GM12891 (cell line): ENCODE measurements at regions not wholly inside any gene's neighbourhood (a gene's known extent, or its start where the extent isn't known, plus 50 kb on each side); places are given as distances from the start of the nearest gene placed in this dataset.
"Not testable (repeated sequence)": the region's sequence is repeated elsewhere in the genome, so short reads cannot be mapped to it uniquely, and the experiment has no call there.

Experiments
- DNase-seq: peaks from one replicate; pipeline ENCODE4 v3.0.0; 2011; ENCODE audit warnings: low spot score; ENCODE audit not compliant: insufficient read length
- FAIRE-seq: peaks from 2 replicates; lab custom pipeline; 2011; peaks lifted over from hg19 to GRCh38; lab: Jason Lieb, UNC
- PAX5 ChIP-seq: IDR thresholded peaks from 2 replicates; pipeline ENCODE4 v1.6.1; 2011; ENCODE audit warnings: low read length, moderate library complexity, mild to moderate bottlenecking; ENCODE audit not compliant: insufficient read depth, severe bottlenecking
- POLR2A ChIP-seq: IDR thresholded peaks from 2 replicates; pipeline ENCODE4 v1.6.1; 2011; ENCODE audit warnings: low read depth, low read length, control low read depth
- POLR2AphosphoS5 ChIP-seq: IDR thresholded peaks from 2 replicates; pipeline ENCODE4 v1.6.1; 2011; ENCODE audit warnings: low read depth, low read length, control low read depth
- POU2F2 ChIP-seq: IDR thresholded peaks from 2 replicates; pipeline ENCODE4 v1.6.1; 2011; ENCODE audit warnings: low read depth, mild to moderate bottlenecking, control low read depth, low read length, moderate library complexity
- SPI1 ChIP-seq: IDR thresholded peaks from 2 replicates; pipeline ENCODE4 v1.6.1; 2011; ENCODE audit warnings: low read depth, low read length, control low read depth
- TAF1 ChIP-seq: IDR thresholded peaks from 2 replicates; pipeline ENCODE4 v1.6.1; 2011; ENCODE audit warnings: low read depth, low read length, control low read depth

DNA sequence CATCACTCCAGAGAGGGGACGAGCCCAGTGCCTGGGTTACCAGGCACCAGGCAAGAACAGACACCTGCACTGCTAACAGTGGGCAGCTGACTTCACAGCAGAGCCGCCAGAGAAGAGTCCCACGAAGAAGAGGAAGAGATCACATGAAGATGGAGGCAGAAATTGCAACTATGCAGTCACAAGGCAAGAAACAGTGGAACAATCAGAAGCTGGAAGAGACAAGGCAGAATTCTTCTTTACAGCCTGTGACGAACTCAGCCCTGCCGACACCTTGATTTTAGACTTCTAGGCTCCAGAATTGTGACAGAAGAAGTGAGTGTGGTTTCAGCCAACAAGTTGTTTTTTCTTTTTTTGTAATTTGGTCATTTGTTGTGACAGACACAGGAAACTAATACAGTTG is 59.2 kb downstream of the IL12A start:
- DNase-seq (no peak), FAIRE-seq (no peak)
- TF ChIP-seq TAF1 (no peak), SPI1 (no peak), PAX5 (no peak), POLR2AphosphoS5 (no peak), POU2F2 (no peak), POLR2A (no peak)

DNA sequence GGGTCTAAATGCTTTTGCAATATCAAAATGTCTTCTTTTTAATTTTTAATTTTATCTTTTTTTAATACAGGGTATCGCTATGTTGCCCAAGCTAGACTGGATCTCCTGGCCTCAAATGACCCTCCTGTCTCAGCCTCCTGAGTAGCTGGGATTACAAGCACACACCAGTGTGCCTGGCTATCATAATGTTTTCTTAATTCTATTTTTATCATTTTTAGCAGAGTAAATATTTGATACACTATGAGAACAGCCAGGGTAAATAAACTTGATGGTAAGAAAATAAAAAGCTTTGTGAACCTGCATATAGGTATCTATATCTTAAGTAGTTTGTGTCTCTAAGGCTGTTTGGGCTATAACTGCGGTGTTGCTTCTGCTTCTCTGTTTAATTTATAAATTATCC is 60.4 kb downstream of the IL12A start:
- FAIRE-seq (no peak), DNase-seq (no peak)
- TF ChIP-seq POLR2A: no peak
- TF ChIP-seq POU2F2: no peak
- no peak for TF ChIP-seq TAF1
- no peak for TF ChIP-seq SPI1
- no peak for TF ChIP-seq POLR2AphosphoS5
- no peak for TF ChIP-seq PAX5

DNA sequence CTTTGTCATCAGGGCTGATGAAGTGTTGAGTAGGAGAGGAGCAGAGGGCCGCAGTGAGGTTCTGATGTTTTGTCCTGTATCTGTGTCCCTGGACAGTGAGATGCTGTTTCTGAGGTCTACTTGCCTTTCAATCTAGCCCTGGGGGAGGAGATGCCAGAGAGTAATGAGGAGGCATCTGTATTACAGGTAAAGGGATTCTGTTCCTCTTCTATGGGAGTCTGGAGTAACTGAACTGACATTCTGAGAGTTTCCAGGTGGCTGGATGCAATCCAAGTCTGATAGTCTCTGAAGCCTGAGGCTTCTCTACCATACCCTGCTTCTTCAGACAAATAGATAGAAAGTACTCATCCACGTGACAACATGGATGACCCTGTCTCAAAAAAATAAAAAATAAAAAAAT is 60.9 kb downstream of the IL12A start:
- FAIRE-seq (no peak), DNase-seq (no peak)
- TF ChIP-seq POU2F2 (no peak), POLR2AphosphoS5 (no peak), PAX5 (no peak), POLR2A (no peak), TAF1 (no peak), SPI1 (no peak)

DNA sequence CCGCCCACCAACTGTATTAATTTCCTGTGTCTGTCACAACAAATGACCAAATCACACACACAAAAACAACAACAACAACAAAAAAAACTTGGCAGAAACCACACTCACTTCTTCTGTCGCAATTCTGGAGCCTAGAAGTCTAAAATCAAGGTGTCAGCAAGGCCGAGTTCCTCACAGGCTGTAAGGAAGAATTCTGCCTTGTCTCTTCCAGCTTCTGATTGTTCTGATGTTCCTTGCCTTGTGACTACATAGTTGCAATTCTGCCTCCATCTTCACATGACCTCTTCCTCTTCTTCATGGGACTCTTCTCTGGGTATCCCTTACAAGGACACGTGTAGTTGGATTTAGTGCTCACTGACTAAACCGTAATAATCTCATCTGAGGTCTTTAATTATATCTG is 61.4 kb downstream of the IL12A start:
- FAIRE-seq: no peak
- TF ChIP-seq PAX5 (no peak), TAF1 (no peak), POLR2AphosphoS5 (no peak), POU2F2 (no peak), SPI1 (no peak), POLR2A (no peak)
- DNase-seq: no peak

DNA sequence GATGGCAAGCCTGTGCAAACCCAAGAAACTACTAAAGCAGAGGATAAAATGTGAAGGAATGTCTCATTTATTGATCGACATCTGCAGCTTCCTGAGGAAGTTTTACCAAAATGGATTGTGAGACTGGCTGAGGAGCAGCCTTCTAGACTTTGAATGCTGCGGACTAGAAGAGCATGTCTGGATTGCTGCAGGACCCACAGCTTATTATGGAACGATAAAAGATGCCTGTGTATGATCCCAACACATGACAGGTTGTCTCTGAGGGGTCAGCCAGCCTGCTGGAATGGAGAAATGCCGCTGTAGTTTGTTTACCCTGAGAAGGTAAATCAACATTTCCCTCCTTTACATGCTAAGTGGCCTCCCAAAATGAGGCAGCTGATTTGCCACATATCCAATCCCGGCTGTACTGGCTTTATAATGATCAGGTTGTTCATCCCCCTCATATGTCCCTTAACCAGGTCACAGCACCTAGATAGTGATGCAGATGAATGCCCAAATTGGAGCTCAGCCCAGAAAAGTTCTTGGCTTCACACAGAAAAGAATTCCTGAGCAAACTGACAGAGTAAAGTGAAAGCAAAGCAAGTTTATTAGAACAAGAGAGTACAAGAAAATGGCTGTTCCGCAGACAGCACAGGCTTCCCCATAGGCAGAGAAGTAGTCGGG is 63.9 kb downstream of the IL12A start:
- DNase-seq: no peak
- no peak for TF ChIP-seq SPI1
- TF ChIP-seq POLR2AphosphoS5: no peak
- TF ChIP-seq PAX5: no peak
- no peak for TF ChIP-seq POU2F2
- TF ChIP-seq POLR2A: no peak
- TF ChIP-seq TAF1: no peak
- FAIRE-seq: no peak

DNA sequence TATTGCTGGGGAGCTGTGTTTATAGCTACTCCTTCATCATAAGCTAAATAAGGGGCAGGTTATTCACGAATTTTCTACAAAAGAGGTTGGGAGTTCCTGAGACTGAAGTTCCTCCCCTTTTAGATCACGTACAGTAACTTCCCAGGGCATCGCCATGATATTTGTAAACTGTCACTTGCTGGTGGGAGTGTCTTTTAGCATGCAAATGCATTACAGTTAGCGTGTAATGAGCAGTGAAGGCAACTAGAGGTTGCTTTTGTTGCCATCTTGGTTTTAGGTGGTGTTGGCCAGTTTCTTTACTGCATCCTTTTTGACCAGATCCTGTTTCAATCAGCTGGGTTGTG is 64.4 kb downstream of the IL12A start:
- FAIRE-seq: peak; percentile 38

DNA sequence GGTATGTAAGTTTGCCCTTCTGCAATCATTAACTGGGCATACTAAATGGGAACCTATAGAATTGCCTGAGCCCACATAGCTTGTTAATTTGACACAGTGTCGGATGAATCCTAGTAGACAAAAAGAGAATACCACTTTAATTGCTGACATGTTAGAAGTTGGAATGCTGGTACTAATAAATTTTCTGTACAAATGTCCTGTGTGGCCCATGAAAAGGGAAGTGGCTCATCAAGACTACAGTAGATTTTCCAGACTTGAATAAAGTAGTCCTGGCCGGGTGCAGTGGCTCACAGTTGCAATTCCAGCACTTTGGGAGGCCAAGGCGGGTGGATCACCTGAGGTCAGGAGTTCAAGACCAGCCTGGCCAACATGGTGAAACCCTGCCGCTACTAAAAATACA is 66.2 kb downstream of the IL12A start:
- not testable (repeated sequence) for FAIRE-seq, DNase-seq

More for the DNA sequence above, 64.4 kb downstream of the IL12A start:
- TF ChIP-seq TAF1 (no peak), POLR2A (no peak), POU2F2 (no peak), POLR2AphosphoS5 (no peak), SPI1 (no peak), PAX5 (no peak)
- no peak for DNase-seq

DNA sequence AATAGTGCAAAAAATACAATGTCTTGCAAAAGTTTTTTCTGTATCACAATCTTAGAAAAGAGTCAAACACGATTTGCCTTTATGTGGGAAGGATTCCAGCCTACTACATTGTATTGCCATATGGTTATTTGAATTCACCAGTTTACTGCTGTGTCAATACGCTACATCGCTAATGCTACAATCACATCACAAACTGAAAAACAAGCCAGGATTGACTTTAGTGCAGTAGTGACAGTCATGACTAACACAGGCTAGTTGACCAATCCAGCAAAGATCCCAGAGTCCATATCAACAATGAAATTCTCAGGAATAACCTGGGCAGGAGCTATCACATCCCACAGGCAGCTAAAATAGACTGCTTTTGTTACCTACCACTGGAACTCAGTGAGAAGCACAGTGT is 67.0 kb downstream of the IL12A start:
- FAIRE-seq: no peak
- TF ChIP-seq POU2F2 (no peak), POLR2AphosphoS5 (no peak), TAF1 (no peak), POLR2A (no peak), SPI1 (no peak), PAX5 (no peak)
- no peak for DNase-seq

DNA sequence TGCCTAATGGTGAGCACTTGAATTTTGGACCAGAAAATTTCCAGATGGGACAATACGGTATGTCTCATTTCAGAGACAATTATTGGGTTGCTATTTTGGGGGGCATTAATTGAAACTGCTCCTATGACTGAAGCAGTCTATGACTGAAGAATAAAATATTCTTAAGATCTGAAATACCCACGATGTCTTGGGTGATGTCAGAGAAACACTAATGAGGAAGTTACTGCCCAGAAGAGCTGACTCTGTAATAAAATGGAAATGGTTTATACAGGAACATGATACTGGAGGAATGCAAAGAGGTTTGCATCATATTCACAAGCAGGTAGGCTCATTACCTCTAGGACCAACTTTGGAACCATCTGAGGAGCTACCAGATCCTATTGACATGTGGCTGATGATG is 68.7 kb downstream of the IL12A start:
- no peak for DNase-seq
- no peak for FAIRE-seq
- no peak for TF ChIP-seq PAX5
- no peak for TF ChIP-seq TAF1

DNA sequence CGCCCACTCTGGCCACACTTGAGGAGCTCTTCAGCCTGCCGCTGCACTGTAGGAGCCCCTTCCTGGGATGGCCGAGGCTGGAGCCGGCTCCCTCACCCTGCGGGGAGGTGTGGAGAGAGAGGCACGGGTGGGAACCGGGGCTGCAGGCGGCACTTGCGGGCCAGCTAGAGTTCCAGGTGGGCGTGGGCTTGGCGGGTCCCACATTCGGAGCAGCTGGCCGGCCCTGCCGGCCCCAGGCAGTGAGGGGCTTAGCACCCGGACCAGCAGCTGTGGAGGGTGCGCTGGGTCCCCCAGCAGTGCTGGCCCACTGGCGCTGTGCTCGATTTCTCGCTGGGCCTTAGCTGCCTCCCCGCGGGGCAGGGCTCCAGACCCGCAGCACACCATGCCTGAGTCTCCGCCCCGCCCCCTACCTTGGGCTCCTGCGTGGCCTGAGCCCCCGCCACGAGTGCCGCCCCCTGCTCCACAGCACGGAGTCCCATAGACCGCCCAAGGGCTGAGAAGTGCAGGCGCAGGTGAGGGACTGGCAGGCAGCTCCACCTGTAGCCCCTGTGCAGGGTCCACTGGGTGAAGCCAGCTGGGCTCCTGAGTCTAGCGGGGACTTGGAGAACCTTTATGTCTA is 71.9 kb downstream of the IL12A start:
- TF ChIP-seq TAF1 (no peak), SPI1 (no peak), POLR2A (no peak), PAX5 (no peak), POLR2AphosphoS5 (no peak), POU2F2 (no peak)
- DNase-seq (no peak), FAIRE-seq (no peak)

DNA sequence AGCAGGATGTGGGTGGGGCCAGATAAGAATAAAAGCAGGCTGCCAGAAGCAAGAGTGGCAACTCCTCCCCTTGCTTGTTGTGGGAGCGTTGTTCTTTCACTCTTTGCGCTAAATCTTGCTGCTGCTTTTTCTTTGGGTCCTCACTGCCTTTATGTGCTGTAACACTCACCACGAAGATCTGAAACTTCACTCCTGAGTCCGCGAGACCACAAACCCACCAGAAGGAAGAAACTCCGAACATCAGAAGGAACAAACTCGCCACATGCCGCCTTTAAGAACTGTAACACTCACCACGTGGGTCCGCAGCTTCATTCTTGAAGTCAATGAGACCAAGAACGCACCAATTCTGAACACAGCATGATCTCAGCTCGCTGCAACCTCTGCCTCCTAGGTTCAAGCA is 72.9 kb downstream of the IL12A start:
- no peak for DNase-seq
- FAIRE-seq: no peak
- TF ChIP-seq POU2F2 (no peak), POLR2AphosphoS5 (no peak), SPI1 (no peak), TAF1 (no peak), PAX5 (no peak), POLR2A (no peak)
